ENCODE measurements at regions not wholly inside any gene's neighbourhood (a gene's known extent, or its start where the extent isn't known, plus 50 kb on each side); places are given as distances from the start of the nearest gene placed in this dataset.

DNA sequence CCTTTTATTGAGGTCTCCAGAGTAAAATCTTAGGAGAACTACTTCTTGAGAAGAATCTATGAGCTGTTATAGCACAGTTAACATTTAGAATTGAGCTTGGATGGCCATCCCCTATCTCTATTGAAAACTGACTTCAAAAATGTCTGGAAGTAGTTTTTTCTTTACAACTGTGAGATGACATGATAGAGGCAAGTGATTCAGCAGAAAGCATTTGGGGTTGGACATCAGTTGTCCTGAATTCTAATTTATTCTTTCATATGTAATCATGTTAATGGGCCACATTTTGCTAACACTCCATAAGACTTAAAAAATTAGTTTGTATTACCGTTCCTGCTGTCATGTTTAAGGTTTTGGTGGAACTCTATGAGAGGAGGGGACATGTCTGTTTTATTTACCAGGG, 237.0 kb upstream of the SLC14A2 start:
- no peak for DNase-seq (ENCODE audit: low read depth in 2 of 2)

DNA sequence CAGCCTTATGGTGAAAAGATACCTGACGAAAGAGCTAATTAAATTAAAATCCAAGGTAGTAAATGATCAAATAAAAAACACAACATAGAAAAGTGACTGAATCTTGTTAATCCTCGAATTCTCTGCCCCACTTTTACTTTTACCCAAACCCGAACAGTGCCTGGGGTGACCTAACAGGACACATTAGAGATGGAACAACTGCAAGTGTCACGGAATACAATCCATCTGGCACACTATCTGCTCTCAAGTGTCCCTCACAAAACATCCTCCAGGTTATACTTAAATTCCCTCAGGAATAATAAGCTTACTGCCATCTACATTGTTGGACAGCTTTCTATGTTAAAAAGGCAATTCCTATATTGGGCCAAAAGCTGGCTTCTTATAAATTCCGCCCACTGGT, 236.3 kb upstream of the SLC14A2 start:
- no peak for DNase-seq (ENCODE audit: low read depth in 2 of 2)

DNA sequence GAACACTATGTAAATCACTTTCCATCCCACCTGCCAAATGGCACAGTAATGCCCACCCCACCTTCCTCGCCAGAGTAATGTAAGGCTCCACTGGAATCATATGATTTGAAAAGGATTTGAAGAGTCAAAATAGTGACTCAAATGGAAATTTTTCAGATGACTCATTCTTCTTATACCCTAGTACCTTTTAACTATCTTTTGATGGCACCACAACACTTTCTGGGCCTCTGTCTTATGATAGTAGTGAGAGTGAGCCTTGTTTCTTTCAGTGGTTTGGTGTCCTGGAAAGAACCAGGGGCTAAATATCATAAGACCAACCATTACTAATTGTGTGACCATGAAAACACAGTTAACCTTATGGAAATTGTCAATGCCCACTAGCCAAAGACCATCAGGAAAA, 235.4 kb upstream of the SLC14A2 start:
- no peak for DNase-seq (ENCODE audit: low read depth in 2 of 2)

DNA sequence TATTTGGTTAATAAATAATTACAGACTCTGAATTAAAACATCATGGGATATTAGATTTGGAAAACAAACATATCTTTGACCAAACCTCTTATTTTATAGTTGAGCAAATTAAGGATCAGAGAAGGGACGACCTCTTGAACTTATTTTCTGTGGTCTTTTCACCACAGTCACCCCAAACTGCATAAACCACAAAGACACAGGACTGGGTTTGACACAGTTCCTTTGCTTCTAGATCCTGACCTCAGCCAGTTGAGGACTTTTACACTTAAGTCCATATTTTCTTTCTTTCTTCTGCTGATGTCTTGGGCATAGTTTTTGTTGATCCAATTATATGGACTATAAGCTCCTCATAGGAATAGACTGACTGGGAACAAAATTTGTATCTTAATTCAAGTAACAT, 234.0 kb upstream of the SLC14A2 start:
- DNase-seq (ENCODE audit: low read depth in 2 of 2), result no peak

DNA sequence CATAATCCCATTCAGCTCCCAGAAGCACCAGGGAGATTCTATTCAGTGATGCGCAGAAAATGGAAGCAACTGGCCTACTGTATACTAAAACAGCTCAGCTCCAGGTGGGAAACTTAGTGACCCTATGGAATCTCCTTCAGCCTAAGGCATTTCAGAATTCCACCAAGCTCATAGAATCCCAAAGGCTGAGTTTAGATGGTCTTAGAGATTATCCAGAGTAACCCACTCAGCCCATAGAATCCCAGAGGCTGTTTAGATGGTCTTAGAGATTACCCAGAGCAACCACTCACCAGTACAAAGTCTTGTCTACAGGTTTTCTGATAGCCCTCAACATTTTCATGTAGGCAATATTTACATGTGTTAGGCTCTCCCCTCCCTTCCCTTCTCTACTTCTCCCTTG, 232.0 kb upstream of the SLC14A2 start:
- no peak for DNase-seq (ENCODE audit: low read depth in 2 of 2)

DNA sequence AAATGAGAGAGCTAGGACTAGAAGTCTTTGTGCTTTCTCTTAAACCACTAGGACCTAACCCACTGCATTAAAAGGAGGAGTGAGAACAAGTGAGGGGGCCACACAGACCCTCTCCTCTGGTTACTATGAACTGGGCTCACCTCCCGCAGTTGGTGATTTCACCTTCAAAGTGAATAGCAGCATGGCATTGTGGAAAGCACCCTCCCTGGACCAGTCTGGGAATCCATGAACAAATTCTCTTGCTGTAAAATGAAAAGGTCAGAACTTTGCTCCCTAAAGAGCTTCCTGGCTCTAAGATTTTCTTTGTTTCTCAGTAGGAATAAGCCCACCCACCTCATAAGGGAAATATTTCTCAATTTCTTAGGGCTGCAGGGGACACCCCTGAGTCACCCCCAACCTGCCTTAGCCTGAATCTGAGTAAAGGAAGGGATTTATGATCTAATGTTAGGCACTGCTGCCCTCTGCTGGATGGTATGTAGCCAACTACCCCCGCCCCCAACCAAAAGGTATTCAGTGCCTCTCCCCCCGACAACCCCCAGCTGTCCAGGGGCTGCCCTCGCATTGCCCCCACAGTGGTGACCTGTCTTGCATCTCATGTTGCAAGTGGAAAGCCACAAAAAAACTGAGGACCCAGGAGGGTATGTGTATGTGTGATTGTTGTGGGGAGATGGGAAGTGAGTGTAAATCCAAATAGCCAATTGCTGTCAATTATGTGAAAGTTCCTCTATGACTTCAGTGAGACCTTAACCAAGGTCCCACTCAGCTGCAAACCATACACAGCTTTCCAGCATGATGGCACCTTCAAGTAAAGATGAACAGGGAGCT, 230.9 kb upstream of the SLC14A2 start:
- DNase-seq (ENCODE audit: low read depth in 2 of 2), result peak; percentile 2 to 6

DNA sequence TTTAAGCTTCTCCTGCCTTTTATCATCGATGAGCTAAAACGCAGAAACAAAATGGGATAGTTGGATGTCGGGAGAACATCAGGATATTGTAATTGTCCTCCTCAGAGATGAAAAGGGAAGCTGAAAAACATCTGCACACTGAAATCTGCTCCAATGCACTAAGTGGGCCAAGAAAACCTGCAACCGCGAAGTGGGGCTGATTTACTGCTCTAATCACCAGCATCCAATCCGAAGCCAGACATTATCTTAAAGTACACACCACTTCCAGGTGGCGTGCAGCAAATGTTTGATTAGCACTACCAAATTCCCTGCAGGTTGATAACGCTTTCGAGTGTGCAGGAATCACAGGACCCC, 230.3 kb upstream of the SLC14A2 start:
- no peak for DNase-seq (ENCODE audit: low read depth in 2 of 2)

DNA sequence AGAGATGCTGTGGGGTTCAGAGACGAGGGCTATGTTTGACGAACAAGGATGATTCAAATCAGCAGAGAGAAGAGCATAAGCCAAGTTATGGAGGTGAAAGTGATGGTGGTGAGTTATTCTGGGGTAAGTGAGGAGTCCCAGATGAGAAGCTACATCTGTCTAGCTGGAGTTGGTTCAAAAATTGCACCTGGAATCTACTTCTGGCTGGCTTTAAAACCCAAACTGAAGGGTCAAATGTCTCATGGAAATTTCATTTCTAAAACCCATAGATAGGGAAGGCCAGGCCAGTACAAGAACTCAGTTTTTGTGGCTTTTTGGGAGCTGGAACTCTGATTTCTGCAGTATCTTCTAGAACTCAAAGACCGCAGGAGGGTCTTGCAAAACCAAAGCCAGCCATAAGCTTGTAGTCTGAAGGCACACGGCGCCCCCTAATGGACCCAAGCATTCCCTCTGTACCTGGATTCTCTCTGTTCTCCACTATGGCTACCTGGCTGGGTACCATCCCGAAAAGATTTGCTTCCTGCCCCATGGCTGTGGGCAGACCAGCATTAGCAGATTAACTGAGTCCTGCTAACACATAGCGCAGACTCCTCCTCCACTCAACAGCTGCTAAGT, 229.1 kb upstream of the SLC14A2 start:
- DNase-seq (ENCODE audit: low read depth in 2 of 2), result no peak

DNA sequence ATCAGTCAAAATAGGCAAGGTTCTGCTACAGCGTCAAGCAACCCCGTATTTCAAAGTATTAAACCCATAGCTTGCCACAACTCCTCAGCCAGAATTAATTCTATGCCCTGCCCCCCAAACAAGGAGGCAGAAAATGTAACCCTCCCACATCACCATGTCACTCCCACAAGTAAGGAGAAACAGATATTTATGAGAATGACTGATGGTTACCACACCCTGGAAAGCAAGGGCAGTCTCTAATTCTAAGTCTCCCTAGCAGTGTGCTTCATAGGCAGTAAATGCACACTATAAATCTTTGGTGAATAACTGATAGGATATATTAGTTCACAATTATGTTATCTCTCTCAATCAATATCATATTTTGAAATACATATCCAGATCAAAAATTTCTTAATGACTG, 228.0 kb upstream of the SLC14A2 start:
- DNase-seq (ENCODE audit: low read depth in 2 of 2), result no peak

DNA sequence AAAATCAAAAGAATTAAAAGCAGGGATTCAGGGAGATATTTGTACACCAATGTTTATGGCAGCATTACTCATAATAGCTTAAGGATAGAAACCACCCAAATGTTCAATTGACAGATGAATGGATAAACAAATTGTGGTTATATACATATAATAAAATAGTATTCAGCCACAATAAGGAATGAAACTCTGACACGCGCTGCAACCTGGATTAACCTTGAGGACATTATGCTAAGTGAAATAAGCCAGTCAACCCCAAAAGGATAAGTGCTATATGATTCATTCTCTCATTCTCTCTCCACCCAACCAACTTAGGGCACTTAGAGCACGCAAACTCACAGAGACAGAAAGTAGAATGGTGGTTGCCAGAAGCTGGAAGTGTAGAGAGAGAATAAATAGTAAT, 216.8 kb upstream of the SLC14A2 start:
- no peak for DNase-seq (ENCODE audit: low read depth in 2 of 2)

DNA sequence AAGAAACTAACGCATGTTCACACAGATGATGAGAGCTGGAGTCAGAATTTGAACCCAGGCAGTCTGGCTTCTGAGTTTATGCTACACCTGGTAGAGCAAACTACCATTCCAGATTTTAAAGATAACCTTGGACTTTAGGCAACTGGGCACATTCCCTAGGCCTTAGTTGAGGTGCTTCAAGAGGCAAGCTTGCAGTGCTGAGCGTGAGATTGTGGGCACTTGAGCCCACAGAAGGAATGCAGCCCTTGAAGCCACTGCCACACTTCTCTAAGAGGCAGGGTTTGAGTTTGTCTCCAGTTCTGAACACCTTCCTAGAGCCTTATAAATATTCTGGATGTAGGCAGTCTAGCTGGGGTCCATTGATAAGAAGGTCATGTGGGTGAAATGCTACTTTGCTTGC, 216.1 kb upstream of the SLC14A2 start:
- DNase-seq (ENCODE audit: low read depth in 2 of 2), result no peak

DNA sequence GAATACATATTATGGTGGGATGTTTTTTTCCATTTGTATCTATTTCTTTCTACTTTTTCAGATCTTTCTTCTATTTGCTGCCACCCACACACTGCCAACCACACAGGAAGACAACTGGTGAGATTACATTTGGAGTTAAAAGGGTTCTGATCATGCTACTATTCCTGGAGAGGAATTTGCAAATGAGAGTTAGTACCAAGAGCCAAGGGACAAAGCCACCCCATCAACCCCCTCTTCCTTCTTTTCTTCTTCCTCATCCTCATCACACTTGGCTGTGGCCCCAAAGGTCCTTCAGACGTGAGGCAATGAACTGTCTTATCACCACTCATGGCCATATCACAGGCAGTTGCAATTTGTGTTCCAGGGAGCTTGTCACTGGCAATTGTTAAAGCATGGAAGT, 215.6 kb upstream of the SLC14A2 start:
- DNase-seq (ENCODE audit: low read depth in 2 of 2), result no peak

DNA sequence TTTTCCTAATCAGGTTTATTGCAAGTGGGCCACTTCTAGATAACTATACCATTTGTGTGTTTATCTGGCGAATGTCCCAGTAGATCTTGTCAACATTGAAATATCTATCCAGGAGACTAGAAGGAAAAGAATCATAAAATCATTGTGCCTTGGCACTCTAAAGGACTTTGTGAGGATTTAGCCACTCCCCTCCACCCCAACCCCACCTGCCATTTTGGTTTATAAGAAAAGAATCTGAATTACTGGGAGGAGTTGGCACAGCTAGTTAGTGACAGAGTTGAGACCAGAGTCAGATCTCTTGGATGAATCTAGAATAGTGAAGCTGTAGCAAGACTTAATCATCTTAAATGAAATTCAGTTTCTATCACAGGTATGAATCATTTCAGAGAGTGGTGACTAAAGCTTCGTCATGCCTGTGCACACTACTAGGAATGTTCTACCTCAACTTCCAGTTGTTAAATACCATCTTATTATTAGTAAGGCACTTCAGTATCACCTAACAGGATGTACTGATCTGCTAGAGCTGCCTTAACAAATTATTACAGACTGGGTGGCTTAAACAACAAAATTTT, 212.7 kb upstream of the SLC14A2 start:
- DNase-seq (ENCODE audit: low read depth in 2 of 2), result no peak

DNA sequence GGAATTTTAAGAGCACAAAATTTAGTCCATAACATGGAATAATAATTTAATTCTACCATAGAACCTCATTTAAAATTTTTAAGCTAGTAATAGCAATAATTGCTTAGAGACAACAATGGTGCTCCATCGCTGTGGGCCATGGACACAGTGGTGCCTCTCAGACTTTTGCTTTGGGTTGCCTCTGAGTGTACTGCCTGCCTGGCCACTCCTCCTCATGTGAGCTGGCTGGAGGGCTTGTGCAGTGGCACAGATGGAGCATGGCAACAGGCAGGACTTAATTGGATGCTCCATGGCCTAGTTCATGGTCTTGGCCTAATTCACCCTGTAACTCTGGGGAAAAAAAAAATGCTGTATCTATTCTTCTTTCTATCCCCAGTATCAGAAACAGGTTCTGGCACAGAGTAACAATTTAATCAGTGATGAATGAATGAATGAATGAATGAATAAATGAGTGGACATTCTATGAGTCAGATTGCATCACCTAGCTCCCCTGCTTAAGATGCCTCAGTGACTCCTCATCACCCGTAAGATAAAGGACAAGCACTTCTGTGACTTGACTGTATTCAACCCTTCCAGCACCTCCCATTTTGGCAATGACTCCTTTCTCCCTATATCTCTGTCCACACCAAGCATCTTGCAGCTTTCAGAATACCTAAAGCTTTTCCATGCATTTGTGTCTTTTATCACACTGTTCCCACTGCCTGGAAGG, 211.8 kb upstream of the SLC14A2 start:
- DNase-seq (ENCODE audit: low read depth in 2 of 2), result no peak

DNA sequence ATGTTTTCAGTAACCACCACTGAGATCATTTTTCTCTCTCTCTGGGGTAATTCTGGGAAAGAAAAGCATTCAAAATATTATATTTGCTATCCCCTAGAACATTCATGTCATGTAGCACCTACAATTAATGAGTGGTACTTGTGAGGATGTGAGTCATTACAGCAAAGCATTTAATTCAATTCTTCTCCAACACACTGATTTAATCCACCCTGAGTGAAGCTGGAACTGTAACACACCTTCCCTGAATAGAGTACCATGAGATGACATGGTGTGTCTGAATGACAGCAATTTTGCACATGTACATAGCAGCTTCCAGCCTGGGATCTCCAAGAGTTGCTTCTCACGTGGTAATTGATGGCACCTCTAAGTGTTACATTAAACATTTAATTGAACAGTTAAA, 207.1 kb upstream of the SLC14A2 start:
- DNase-seq (ENCODE audit: low read depth in 2 of 2), result no peak

DNA sequence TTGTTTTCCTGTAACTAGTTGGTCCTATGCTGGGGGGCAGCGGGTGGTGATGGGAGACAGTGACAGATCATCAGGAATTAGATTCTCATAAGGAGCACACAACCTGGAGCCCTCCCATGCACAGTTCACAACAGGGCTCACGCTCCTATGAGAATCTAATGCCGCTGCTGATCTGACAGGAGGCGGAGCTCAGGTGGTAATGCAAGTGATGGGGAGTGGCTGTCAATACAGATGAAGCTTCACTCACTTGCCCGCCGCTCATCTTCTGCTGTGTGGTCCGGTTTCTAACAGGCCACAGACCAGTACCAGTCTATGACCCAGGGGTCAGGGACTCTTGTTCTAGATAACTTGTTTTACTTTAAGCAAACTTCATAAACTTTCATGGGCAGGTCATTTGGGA, 205.3 kb upstream of the SLC14A2 start:
- no peak for DNase-seq (ENCODE audit: low read depth in 2 of 2)

DNA sequence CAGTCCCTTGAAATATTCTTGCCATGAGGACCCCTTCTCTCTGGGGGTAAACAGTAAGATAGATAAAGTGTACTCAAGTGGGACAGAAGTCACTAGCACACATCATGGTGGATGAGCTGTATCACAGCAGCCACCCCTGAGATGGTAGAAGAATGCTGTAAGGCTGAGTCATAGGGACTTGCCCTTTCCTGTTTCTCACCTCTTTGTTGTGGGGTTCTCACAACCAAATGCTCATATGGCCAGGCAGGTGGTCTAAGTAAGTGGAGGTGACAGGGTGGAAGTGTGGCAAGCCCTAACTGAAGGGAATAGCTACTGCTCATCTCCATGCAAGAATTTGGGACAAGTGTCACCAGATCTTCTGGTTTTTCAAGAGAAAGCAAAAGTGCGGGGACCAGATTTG, 202.7 kb upstream of the SLC14A2 start:
- no peak for DNase-seq (ENCODE audit: low read depth in 2 of 2)

DNA sequence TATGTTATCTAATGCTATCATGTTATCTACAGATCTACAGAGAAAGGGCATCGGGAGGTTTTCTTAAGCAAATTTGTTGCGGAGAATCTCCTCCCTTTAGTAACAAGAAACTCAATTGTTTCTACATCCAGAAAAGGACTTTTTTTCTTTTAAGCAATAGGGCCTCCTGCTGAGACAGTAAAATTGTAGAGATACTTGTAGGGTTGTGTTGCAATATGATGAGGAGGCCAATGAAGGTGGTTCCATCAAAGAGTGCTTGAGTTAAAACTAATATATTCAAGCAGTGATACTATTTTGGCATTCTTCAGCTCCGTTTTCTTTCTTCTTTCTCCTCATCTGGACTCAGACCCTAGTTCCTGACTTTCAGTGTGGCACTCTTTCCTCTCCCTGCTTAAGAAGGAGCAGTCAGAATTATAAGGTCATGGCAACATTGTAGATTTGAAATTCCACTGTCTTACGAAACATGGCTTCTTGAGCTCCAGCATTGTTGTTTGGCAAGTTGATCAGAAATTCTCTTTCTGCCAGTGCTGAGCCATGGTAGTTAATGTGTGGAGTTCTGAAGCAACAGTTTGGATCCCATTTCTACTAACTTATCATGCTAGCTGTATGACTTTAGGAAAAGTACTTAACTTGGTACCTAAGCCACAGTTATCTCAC, 202.0 kb upstream of the SLC14A2 start:
- no peak for DNase-seq (ENCODE audit: low read depth in 2 of 2)

DNA sequence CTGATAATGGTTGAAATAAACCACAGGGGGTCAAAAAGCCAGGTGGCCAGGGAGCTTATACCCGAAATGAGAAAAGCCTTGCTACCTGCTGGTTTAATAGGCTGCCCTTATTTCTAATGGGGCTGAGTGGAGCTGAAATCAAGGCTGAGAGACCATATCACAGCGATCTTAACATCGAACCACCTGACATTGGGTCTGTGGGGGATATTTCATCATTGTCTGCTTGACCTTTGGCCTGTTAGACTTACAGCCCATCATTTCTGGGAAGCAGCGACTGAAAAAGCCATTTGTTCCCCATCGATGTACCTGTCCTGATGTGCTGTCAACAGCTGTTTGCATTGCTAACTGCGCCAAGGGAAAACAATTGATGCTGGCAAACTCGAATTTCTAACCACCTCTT, 199.7 kb upstream of the SLC14A2 start:
- DNase-seq (ENCODE audit: low read depth in 2 of 2), result no peak

DNA sequence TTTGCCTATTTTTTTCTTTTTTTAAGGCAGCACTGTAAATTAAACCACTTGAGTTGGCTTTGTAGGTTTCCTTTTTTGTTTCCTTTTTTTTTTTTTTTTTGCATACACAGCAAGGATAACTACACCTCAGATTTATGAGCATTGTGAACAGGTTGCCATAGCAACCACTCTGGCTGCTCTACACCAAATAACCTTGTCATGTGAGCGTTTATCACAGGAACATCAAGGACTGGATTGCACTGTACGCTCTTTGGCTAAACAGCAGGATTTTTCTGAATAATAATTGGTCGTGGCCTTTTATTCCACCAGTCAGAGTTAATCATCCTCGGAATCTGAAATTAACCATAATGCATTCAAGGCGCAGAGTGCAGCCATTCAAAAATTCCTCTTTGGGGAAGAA, 199.1 kb upstream of the SLC14A2 start:
- no peak for DNase-seq (ENCODE audit: low read depth in 2 of 2)

DNA sequence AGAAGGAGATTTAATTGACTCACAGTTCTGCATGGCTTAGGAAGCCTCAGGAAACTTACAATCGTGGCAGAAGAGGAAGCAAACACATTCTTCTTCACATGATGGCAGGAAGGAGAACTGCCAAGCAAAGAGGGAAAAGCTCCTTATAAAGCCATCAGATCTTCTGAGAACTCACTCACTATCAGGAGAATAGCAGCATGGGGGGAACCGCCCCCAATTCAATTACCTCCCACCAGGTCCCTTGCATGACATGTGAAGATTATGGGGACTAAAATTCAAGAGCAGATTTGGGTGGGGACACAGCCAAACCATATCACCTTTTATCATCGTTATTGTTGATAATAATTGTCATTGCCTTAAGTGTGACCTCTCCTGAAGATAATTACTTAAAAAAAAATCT, 197.9 kb upstream of the SLC14A2 start:
- no peak for DNase-seq (ENCODE audit: low read depth in 2 of 2)

DNA sequence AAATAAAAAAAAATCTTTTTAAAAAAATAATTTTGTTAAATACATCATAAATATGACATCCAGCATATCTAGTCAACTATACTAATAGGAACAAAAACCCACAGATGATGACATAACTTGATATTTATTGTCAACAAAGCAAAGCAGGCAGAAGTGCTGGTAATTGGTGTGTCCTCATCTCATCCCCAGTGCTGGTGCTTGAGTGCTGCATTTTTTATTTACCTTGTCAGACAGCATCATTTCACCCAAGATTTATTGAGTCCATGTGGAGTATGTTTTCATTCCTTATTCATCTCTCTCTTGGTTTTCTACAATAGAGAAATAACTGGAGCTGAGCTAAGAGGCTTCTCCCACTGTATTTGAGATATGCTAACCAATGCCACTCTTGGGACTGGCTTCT, 191.6 kb upstream of the SLC14A2 start:
- DNase-seq (ENCODE audit: low read depth in 2 of 2), result no peak
